Ovary (tissue), 7 donors: ENCODE measurements at regions not wholly inside any gene's neighbourhood (a gene's known extent, or its start where the extent isn't known, plus 50 kb on each side); places are given as distances from the start of the nearest gene placed in this dataset.

ENCODE experiments used
- DNase-seq, 5 donors: peaks; one replicate each; pipeline ENCODE4 v3.0.0-alpha.2; 2019 to 2020
- H3K27ac ChIP-seq, 2 donors: fragments of 200-600 bp; one replicate each; pipeline versions ENCODE4 v1.5.1 to v1.8.0; 2019 to 2022
- H3K27me3 ChIP-seq: fragments of 200-600 bp; one replicate; pipeline ENCODE4 v1.8.0; 2022
- H3K36me3 ChIP-seq: fragments of 200-600 bp; sonication (generic); one replicate; pipeline ENCODE4 v1.5.1; 2019
- H3K4me1 ChIP-seq: one replicate; pipeline ENCODE4 v1.8.1; 2013; ENCODE audit warnings: mild to moderate bottlenecking, moderate library complexity; ENCODE audit not compliant: insufficient read depth
- H3K4me3 ChIP-seq: fragments of 200-600 bp; sonication (generic); one replicate; pipeline ENCODE4 v1.5.1; 2017
- H3K9me3 ChIP-seq, 2 donors: fragments of 200-600 bp in 1 of 2; sonication (generic) in 1 of 2; one replicate each; pipeline versions ENCODE4 v1.5.1 to v1.8.1; 2013 to 2019; ENCODE audit warnings: mild to moderate bottlenecking in 1 of 2, moderate library complexity in 1 of 2
- EP300 ChIP-seq: sonication (generic); formaldehyde crosslinking; IDR thresholded peaks from one replicate; pipeline ENCODE4 v1.6.1; 2017; ENCODE audit warnings: antibody characterized with exemption
- POLR2A ChIP-seq: fragments of 450-650 bp; IDR thresholded peaks from one replicate; pipeline ENCODE4 v1.6.1; 2017; ENCODE audit warnings: antibody characterized with exemption, mild to moderate bottlenecking, moderate library complexity
- WGBS, 3 donors: extraction: QIAGEN DNeasy Blood & Tissue Kit in 1 of 3; methylation state at CpG; one replicate each; pipeline versions ENCODE4 v1.1.5 to v1.1.7; 2013 to 2017; 5-methylcytosine and 5-hydroxymethylcytosine counted together
- intact Hi-C, 4 donors: fragments of 100-400 bp; cut with DNase I; formaldehyde crosslinking; loops; one replicate each; pipeline versions ENCODE4 v1.11.0 to v1.15.1; 2022 to 2023
- TF ChIP-seq, protein P1 (sequence below), 3 donors: fragments of 450-650 bp in 2 of 3; fragments of 200-600 bp in 1 of 3; IDR thresholded peaks; one replicate each; pipeline versions ENCODE4 v1.5.1 to v1.8.0; 2016 to 2022; ENCODE audit warnings: antibody characterized with exemption in 3 of 3, mild to moderate bottlenecking in 1 of 3
- donor health status: DM: no; HTN: no; CAD: no; lungs with moderate emphysema.
- donor health status: DM: no; HTN: no; CAD: no.
- donor health status: Bipolar disorder and iron deficiency.
- donor health status: DM: no; HTN: no; CAD: no.
- donor health status: DM: yes; HTN: yes; CAD: no.

DNA sequence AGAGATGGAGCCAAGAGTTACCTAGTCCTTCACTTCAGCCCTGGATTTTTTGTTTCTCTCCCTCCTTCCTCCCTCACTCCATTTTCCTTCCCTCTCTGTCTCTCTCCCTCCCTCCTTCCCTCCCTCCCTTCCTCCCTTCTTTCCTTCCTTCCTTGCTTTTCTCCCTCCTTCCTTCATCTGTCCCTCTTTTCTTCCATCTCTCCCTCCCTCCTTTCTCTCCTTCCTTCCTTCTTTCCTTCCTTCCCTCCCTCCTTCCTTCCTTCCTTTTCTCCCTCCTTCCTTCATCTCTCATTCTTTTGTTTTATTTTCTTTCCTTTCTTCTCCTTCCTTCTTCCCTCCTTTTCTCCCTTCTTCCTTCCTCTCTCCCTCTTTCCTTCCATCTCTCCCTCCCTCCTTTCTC lies 283.5 kb downstream of the MAF start:
- intact Hi-C loops: no loop called here
- Histone ChIP-seq H3K27ac (no peak overlapping the region), H3K27me3 (no peaks in the 10 kb centered on the region), H3K9me3 (no peaks in the 10 kb centered on the region), H3K4me3 (no peak overlapping the region), H3K36me3 (no peaks in the 10 kb centered on the region), H3K4me1 (peaks cover 6% of the 10 kb centered on the region)
- DNase-seq: no peak
- TF ChIP-seq EP300 (no peak), POLR2A (no peak)
- TF ChIP-seq, protein P1, sequence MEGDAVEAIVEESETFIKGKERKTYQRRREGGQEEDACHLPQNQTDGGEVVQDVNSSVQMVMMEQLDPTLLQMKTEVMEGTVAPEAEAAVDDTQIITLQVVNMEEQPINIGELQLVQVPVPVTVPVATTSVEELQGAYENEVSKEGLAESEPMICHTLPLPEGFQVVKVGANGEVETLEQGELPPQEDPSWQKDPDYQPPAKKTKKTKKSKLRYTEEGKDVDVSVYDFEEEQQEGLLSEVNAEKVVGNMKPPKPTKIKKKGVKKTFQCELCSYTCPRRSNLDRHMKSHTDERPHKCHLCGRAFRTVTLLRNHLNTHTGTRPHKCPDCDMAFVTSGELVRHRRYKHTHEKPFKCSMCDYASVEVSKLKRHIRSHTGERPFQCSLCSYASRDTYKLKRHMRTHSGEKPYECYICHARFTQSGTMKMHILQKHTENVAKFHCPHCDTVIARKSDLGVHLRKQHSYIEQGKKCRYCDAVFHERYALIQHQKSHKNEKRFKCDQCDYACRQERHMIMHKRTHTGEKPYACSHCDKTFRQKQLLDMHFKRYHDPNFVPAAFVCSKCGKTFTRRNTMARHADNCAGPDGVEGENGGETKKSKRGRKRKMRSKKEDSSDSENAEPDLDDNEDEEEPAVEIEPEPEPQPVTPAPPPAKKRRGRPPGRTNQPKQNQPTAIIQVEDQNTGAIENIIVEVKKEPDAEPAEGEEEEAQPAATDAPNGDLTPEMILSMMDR (IDR thresholded peaks at IDR 0.05): no peak

DNA sequence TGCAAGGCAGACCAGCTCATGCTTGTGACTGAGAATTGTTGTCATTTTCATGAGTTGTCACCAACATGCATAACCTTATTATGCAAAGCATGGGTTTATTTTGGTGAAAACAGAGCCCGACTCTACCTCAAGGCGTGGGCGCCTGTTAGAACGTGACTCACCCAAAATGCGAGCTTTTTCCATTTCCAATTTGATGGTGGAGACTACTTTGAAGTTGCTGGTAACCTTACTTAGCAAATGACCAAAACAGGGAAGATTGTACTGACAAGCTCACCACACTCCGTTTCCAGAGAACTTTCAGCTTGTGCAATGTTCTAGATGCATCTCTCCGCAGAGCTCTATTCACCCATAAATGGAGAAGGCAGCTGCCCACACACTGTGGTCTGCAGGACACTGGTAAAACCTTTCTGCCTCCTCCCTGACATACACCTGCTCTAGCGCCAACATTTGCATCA lies 284.5 kb downstream of the MAF start:
- H3K27ac ChIP-seq: no peak overlapping the region
- TF ChIP-seq, protein P1 (IDR thresholded peaks at IDR 0.05): no peak
- TF ChIP-seq POLR2A: no peak
- TF ChIP-seq EP300: no peak
- DNase-seq: no peak
- H3K27me3 ChIP-seq: no peaks in the 10 kb centered on the region
- H3K9me3 ChIP-seq: no peaks in the 10 kb centered on the region
- intact Hi-C loops: no loop called here
- H3K4me1 ChIP-seq: peaks cover 6% of the 10 kb centered on the region
- no peak overlapping the region for H3K4me3 ChIP-seq
- no peaks in the 10 kb centered on the region for H3K36me3 ChIP-seq
- 83 to 93% (median 91%) methylated on average over 8 of the region's 8 CpGs for WGBS, 3 donors

DNA sequence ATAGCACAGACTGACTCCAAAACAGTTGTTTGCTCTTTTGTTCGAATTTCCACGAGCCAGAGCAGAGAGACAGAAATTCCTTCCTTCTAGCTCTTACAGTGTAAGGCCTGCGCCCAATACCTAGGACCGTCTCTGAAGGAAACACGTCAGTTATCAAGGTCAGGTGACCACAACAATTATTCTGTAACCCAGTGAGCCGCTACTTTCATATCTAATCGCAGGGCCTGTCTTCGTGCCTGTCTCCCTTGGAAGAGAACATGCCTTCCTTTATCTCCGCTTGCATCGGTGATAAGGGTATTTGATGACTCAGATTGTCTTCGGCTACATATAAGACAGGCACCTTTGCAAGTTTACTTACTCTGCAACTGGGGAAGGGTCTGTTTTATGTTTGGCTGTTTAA lies 288.0 kb downstream of the MAF start:
- Histone ChIP-seq H3K36me3 (no peaks in the 10 kb centered on the region), H3K27ac (no peak overlapping the region), H3K9me3 (no peaks in the 10 kb centered on the region), H3K27me3 (no peaks in the 10 kb centered on the region), H3K4me1 (peaks cover 1% of the 10 kb centered on the region), H3K4me3 (no peak overlapping the region)
- intact Hi-C loops: no loop called here
- no peak for TF ChIP-seq EP300
- TF ChIP-seq POLR2A: no peak
- TF ChIP-seq, protein P1 (IDR thresholded peaks at IDR 0.05): no peak
- no peak for DNase-seq
- 79 to 86% (median 81%) methylated on average over 11 of the region's 11 CpGs for WGBS, 3 donors

DNA sequence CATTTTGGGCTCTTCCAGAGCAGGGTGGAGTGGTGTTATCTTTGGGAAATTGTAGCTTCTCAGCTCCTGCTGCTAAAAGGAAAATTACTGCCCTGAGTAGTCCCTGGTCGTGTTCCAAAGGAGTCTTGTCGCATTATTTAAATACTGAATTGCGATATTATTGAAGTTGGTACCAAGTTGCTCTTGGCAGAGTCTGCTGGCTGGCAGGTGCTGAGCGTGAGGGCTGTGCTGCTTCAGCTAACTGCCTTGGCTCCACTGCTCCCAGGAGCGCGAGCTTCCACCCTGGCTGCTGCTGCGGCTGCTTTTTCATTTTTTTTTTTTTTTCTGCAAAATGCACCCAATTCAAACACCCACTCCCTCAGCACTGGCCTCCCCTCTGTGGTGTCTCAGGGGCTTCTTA lies 289.8 kb downstream of the MAF start:
- no peak for TF ChIP-seq EP300
- TF ChIP-seq, protein P1 (IDR thresholded peaks at IDR 0.05): no peak
- TF ChIP-seq POLR2A: no peak
- Histone ChIP-seq H3K27ac (no peak overlapping the region), H3K27me3 (no peaks in the 10 kb centered on the region), H3K36me3 (no peaks in the 10 kb centered on the region), H3K9me3 (no peaks in the 10 kb centered on the region), H3K4me1 (no peaks in the 10 kb centered on the region), H3K4me3 (no peak overlapping the region)
- DNase-seq: no peak
- WGBS, 3 donors: 85 to 92% (median 88%) methylated on average over 7 of the region's 7 CpGs
- intact Hi-C loops: no loop called here

DNA sequence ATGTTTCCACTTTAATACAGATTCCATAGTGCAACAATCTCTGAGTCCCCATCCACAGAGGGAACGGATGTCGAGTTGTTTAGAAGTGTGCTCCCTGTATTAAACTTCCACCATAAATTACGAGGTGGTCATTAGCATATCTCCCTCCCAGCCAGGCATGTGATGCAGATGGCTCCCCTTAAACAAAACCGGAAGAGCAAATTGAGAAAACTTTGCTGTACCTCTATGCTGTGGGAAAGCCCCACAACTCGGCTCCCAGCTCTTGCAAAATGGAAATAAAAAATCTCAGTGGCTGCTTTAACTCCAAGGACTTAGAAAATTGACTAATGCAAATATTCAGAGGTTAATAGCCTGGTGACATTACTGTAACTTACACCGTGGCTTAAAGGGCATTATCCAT lies 290.9 kb downstream of the MAF start:
- no peak for DNase-seq
- 49 to 61% (median 50%) methylated on average over 6 of the region's 6 CpGs for whole genome bisulfite sequencing, 3 donors
- Histone ChIP-seq H3K27me3 (no peaks in the 10 kb centered on the region), H3K36me3 (no peaks in the 10 kb centered on the region), H3K4me1 (no peaks in the 10 kb centered on the region), H3K27ac (no peak overlapping the region), H3K4me3 (no peak overlapping the region), H3K9me3 (no peaks in the 10 kb centered on the region)
- intact Hi-C loops: no loop called here
- TF ChIP-seq, protein P1 (IDR thresholded peaks at IDR 0.05): no peak
- no peak for TF ChIP-seq POLR2A
- no peak for TF ChIP-seq EP300
